ENCODE measurements at regions not wholly inside any gene's neighbourhood (a gene's known extent, or its start where the extent isn't known, plus 50 kb on each side); places are given as distances from the start of the nearest gene placed in this dataset.

DNA sequence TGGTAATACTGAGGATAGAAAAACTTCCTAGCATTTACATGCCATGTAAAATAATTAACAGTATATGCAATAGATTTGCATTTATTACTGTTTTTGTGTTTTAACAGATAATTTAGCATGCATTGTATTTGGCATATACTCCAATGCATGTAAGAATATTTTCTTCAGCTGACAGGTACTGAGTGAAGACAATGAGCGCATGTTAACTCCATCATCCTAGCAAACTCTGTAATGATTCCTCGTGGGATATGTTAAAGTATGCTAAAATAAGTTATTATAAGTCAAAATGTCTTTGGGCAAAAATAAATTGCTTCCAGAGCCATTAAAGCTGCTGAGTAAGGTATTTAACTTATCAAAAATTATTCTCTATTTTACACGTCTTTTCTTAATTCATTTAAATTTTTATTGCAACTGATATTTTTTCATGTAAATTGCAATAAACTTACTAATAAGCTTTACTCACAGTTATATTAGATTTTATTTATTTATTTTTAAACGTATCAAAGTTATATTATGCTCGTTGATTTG lies 616.4 kb upstream of the NDST4 start:
- no peak for DNase-seq

DNA sequence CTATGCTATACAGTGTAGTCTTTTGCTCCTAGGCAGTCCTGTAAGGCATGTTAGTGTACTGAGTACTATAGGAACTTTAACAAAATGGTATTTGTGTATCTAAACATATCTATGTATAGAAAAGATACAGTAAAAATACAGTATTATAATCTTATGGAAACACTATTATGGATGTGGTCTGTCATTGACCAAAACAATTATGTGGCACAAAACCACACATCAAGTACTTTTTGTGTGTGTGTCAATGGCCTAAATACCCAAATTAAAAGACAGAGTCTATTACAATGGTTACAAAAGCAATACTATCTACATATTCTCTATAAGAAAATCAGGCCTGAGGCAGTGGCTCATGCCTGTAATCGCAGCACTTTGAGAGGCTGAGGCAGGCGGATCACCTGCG lies 610.2 kb upstream of the NDST4 start:
- DNase-seq: no peak

DNA sequence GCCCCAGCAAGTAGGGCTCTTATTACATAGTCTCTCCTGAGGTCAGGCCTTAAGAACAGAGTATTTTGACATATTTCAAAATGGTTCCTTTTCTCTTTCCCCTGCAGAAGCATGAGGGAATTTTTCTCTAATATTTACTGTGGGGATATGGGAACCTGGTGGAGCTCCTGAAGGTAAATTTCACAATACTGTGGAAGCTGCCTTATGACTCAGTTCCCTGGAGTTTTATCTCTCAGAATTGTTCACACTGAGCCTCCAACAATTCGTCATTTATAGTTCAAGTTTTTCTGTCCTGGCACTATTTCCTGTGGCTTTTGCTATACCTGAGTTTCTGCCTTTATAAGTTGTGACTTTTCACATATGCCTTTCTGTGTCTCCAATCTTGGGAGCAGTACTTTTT lies 607.2 kb upstream of the NDST4 start:
- DNase-seq: no peak

DNA sequence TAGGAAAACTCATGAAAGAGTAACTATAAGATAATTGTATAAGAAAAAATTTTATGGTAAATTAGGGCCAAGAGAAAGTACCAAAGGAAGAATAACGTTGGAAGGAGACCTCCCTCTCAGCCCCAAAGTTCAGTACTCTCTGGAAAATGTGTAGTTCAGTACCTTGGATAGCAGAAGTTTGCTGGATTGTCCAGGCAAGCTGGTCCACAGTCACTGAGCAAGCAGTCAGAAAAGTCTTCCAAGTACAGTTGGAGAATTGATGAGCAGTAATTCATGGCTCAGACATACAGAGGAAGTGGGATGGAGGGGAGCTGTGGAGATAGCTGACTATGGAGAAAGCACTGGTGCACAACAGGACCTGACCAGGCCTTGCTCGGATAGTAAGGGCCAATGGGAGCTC lies 598.2 kb upstream of the NDST4 start:
- DNase-seq: no peak

DNA sequence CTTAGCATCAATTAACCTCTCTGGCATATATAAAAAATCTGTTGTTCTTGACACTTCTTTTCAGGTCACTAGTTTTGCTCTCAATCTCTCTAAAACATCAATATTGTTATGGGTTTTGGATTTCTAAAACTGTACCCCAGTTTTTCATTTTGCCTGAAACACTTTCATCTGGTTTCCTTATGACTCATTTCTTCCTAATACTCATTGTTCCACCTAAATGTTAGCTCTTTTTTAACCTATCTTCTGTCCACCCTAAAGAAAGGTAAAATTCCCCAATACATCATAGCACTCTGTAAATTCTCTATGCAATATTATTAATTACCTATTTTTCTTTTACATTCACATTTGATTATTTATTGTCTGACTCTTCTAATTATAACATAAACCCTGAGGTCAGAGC lies 575.5 kb upstream of the NDST4 start:
- DNase-seq: no peak

DNA sequence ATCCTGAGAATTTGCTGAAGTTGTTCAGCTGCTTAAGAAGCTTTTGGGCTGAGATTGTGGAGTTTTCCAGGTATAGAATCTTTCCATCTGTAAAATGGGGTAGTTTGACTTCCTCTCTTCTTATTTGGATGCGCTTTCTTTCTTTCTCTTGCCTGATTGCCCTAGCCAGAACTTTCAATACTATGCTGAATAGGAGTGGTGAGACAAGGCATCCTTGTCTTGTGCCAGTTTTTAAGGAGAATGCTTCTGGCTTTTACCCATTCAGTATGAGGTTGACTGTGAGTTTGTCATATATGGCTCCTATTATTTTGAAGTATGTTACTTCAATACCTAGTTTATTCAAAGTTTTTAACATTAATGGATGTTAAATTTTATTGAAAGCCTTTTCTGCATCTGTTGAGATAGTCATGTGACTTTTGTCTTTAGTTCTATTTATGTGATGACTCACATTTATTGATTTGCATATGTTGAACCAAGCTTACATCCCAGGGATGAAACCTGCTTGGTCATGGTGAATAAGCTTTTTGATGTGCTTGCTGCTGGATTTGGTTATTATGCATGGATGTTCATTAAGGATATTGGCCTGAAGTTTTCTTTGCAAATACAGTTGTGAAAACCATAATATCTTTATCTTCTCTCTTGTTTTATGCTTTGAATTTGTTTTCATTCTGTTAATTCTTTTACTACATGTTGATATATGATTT lies 573.8 kb upstream of the NDST4 start:
- no peak for DNase-seq

DNA sequence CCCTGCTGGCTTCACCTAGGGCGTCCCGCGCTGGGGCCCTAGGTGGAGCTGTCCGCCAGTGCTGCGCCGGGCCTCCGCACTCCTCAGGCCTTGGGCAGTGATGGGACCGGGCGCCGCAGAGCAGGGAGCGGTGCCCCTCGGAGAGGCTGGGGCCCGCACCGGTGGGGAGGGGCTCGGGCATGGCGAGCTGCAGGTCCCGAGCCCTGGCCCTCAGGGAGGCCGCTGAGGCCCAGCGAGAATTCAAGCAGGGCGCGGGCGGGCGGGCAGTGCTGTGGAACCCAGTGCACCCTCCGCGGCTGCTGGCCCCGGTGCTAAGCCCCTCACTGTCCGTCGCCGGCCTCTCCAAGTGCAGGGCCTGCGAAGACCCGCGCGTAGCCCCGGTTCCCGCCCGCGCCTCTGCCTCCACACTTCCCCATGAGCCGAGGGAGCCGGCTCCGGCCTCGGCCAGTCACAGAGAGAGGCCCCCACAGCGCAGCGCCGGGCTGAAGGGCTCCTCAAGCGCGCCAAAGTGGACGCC lies 565.1 kb upstream of the NDST4 start:
- DNase-seq: no peak

DNA sequence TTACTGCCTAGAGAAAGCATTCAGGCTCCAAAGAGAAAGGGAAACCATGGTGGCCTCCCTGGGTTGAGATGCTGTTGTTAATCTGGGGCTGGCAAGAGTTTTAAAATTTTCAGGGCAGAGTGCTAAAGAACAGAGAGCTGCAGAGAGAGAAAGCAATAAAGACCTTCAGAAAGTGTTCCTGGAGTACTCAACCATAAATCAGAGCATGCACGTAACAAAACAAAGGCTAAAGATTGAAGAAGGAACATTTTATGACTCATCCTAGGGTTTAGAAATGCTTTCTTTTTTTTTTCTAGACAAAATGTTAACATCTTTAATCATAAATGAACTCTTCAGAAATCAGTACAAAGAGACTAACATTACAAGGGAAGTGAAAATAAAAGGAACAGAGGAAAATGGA lies 562.3 kb upstream of the NDST4 start:
- DNase-seq: no peak

DNA sequence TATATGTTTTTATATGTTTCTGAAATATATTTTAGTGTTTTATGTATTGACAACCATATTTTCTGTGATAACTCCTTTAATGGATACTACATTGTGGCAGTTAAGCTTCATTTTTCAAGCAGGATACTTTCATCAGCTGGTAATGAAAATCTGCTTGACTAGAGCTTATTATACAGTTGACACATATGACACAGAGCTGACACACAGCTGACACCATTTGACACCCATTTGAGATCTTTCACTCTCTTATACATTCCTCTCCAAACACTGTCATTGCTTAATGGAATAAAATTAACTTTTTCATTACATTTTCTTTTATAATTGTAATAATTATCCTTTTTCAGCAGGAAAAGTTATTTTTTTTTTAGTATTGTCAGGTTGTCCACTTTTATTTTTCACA lies 561.1 kb upstream of the NDST4 start:
- DNase-seq: no peak

DNA sequence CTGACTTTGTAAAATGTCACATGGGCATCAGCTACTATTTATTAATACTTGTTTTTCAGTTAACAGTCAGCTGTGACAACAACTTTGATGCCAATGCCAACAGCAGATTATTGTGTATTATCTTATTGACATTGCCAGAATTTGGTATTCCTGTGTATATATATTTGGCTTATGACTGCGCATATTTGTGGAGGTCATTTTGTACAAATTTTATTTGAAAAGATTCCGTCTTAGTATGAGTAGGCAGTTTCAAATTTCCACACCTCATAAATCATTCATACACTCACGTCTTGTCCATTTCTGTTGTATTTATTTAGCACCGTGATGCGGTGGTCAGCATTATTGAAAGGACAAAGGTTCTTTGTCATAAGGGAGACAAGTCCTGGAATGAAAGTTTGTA lies 558.2 kb upstream of the NDST4 start:
- DNase-seq: no peak

DNA sequence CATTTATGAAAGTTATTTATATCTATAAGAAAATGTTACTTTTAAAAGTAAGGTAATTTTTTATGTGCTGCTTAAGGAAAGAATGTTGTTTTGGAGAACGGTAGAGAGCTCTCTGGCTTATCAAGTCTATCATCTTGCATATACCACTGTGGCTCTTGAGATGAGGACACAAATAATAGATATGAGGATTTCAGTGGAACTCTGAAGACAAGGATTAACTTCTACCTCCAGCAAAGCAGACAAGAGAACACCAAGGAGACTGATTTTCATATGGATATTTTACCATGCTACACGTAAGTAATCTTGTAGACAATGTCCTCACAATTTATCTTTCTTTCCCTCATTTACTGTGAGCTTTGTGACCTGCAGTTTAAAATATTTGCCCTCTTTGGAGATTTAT lies 557.5 kb upstream of the NDST4 start:
- DNase-seq: no peak

DNA sequence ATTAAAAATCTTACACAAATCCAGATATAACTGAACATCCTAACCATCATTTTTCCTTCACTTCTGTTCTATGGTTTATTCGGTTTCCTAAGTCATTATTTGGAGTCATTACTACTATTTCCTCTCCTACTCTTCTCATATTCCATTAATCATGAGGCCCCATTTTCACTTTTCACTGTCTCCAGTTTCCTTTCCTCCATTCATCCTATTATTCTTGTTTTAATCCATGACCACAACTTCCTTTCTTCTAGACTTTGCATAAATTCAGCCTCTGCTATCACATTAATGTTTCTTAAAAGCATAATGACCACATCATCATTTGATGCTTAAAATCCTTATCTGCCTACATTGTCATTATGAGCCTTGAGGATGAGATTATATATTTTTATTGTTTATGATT lies 555.0 kb upstream of the NDST4 start:
- no peak for DNase-seq

DNA sequence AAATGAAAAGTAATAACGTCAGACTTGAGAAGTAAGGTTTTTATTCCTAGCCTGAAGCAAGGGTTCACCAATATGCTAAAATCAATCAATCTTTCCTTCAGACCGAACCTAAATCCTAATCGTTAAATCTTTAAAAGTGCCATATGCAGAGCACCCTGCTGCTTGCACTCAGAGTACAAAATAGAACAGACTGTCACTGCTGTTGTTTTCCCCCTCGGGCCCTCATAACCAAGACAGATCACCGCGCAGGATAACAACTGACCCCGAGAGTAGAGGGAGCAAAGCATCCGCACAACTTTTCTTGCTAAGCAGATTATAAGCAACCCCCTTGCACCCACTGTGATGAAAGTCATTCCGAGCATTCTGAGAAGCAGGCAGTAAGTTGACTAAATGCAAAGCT lies 550.9 kb upstream of the NDST4 start:
- DNase-seq: no peak

DNA sequence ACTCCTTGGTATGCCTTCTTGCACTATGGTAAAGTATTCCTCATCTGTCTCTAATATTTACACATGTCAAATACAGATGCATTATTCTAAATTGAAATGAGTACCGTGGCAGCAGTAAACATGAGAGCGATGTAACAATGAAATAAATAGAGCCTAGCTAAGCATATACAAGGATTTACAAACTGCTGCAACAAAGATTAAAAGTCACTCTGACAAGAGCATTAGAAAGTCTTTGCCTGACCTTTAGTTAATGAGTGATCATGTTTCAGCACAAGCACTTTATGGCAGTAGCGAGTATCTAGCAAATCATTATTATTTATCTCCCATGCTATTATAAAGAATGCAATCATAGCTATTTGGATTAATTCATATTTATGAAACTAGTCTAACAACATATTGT lies 547.0 kb upstream of the NDST4 start:
- DNase-seq: no peak

DNA sequence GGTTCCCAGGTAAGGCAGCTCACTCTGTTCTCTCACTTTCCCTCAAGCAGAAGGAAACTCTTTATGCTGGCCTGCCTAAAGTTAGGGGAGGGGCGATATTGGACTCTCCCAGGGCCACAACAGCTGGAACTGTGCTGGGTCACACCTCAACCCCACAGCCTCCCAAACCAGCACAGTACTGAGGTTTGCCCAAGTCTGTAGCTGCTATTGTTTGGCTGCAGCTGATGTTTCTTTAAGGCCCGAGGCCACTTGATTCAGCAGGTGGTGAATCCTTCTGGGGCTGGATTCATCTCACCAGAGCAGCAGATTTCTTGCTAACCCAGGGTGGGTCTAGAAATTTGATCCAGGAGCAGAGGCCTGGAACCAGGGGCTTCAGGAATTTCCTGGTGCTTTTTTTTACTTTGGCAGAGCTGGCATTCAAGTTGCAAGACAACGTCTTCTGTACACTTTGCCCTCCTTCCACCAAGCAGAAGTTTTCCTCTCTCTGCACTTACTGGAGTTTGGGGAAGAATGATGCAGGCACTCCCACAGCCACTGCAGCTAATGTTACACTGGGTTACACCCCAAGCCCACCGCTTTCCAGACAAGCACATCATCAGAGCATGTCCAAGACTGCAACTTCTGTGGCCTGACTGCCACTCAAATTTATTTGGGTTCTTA lies 544.7 kb upstream of the NDST4 start:
- DNase-seq: no peak

DNA sequence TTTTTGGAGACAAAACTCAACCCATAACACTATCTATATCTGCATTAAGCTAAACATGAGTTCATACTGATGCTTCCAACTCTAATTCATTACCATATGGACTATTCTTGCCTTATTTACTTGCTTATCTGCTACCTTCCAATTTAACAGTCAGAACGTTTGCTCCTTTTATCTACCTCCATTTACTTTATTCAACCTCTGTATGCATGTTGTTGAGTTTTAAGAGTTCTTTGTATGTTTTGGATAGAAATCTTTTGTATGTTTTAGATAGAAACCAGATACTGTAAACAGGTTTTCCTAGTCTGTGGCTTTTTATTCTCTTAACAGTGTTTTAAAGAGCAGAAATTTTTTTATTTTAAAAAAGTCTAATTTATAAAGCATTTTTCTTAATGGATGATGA lies 542.2 kb upstream of the NDST4 start:
- DNase-seq: no peak

DNA sequence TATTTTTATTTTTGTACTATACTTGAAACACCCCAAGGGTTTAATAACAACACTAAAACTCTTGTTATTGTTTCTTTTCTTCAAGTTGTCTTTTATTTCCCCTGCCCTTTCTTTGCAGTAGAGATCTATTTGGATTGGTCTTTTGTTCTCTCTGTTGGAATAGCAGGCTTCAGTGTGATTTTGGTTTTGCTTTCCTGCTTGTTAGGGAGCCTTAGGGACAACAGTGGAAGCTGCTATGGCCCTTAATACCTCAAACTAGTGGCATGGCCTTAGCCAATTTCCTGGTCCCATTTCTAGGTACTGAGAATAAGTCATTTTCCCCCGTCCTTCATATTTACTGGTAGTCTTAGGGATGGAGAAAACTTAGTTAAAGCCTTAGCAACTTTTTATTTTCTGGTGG lies 535.4 kb upstream of the NDST4 start:
- no peak for DNase-seq

DNA sequence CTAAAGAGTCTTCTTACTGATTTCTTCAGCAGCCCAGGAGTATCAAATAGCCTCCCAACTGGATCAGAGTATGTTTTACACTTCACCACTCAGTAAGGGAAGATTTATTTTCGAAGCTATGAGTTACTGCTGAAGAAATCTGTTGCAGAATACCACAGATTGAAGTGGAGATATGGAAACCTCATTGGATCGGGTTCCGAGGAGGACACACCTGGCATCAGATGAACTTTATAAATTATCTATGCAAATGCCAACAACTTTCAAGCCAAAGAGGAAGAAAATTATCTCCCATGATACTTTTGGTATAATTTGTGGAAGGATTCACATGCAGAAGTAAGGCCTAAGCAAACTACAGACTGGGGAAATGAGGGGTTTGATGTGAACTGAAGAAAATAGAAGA lies 515.9 kb upstream of the NDST4 start:
- no peak for DNase-seq

DNA sequence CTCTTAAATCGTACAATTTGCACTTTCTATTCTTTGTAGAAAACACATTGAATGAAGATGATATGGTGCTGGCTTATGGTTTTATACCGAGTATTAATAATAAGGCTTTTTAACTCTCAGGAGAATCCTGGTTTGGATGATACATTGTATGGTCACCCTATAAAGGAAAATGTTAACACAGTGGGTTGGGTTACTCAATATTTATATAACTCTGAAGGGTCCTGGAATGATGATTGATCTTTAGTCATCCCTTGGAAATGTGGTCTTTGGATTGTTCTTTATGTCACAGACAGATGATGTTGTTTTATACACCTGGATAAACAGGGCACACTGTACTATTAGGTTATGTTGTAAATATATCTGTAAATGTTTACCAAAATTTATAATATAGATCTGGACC lies 496.2 kb upstream of the NDST4 start:
- DNase-seq: no peak

DNA sequence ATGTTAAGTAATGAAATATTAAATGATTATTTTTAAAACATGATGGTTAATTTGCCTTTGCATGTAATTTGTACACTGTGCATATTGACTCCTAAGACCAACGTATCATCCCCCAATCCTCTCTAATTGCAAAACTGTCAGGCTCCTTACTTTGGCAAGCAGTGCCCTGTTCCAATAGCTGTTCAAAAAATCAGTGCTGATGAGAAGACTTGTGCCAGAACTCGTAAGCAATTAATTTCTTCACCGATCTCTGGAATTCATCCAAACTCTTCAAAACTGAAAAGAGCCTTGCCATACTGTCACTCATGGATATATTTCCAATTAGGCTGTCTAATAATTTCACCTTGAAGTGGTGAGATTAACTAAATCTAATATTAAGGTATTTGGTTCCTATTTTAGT lies 493.9 kb upstream of the NDST4 start:
- DNase-seq: no peak

DNA sequence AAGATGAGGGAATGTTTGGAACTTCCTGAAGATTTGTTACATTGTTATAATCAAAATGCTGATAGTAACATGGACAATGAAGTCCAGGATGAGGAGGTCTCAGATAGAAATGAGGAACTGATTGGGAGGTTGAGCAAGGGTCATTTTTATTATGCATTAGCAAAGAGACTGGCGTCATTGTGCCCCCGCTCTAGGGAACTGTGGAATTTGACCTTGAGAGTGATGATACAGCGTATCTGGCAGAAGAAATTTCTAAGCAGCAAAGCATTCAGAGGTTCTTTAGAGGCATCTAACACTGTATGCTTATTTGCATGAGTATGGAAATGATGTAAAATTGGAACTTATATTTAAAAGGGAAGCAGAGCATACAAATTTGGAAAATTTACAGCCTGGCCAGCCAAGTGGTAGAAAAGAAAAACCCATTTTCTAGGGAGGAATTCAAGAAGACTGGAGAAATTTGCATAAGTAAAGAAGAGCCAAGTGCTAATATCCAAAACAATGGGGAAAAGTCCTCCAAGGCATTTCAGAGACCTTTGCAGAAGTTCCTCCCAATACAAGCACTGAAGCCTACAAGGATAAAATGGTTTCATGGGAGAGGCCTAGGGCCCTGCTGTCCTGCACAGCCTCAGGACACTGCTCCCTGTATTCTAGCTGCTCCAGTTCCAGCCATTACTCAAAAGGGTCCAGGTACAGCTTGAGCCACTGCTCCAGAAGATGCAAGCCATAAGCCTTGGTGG lies 483.0 kb upstream of the NDST4 start:
- DNase-seq: no peak

DNA sequence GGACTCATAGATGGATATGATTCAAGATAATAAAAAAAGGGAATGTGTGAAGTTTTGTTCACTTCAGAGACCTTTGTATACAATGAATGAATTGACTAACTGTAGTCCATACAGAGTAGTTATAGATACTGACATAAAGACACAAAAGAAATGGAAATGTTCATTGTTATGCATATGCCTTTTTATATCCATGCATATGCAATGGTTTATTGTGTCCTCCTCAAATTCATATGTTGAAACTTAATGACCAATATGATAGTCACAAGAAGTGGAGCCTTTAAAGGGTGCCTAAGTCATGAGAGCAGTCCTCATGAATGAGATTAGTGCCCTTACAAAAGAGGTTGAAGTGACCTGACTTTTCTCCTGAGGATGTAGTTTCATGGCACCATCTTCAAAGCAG lies 467.5 kb upstream of the NDST4 start:
- DNase-seq: no peak

DNA sequence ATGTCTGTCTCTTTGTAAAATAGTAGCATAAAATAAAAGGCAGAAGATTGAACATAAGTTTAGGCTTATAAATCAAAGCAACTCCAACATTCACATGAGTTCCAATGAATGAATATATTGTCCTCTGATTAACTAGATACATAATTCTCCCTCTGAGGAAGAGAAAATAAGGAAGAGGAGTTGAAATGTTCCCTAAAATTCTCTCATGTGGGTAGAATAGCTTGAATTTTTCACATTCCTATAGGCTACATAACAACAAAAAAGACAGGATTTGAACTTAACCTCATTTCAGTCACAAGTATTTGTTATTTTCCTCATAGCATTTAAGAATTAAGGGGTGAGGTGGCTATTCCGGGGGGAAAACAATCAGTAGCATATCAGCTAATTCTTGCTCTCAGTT lies 462.4 kb upstream of the NDST4 start:
- no peak for DNase-seq

DNA sequence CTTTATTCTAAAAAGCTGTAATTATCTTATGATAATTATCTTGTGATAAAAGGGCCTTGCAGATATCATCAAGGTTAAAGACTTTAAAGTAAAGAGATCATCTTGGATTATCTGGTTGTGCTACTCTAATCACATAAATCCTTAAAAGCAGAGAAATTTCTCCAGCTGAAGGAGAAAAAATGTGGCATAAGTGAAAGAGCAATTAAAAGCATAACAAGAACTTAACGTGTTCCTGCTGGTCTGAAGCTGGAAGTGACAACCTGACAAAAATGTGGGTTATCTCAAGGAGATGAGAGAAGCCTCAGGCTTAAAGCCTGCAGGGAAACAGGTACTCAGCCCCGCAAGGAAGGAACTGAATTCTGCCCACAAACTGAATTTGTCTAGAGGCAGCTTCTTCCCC lies 449.1 kb upstream of the NDST4 start:
- no peak for DNase-seq

All from NCI-H187 treated with DMSO at 0.1 percent for 48 hours (cell line).